Calu3 (cell line): ENCODE measurements at regions not wholly inside any gene's neighbourhood (a gene's known extent, or its start where the extent isn't known, plus 50 kb on each side); places are given as distances from the start of the nearest gene placed in this dataset.

Experiments
- BruUV-seq: library from RNA; stranded (reverse); fragments of 400-500 nt; replicated peaks from 2 replicates; lab custom pipeline; 2021; lab: Mats Ljungman, UMichigan
- CTCF ChIA-PET: fragments of 300-600 bp; sonication (Branson Sonifier 250); formaldehyde crosslinking; loops from one replicate; lab custom pipeline; 2022; ENCODE audit warnings: antibody characterized with exemption; lab: Charles Lee
- DNase-seq: peaks from one replicate; pipeline ENCODE4 v3.0.0; 2022
- H3K27ac Mint-ChIP-seq: one replicate; pipeline ENCODE4 v1.8.0; 2022; ENCODE audit warnings: mixed read lengths; ENCODE audit not compliant: unreplicated experiment
- H3K27me3 Mint-ChIP-seq: one replicate; pipeline ENCODE4 v1.8.0; 2022; ENCODE audit warnings: mixed read lengths; ENCODE audit not compliant: unreplicated experiment
- H3K36me3 Mint-ChIP-seq: one replicate; pipeline ENCODE4 v1.8.0; 2022; ENCODE audit warnings: mild to moderate bottlenecking, moderate library complexity, mixed read lengths; ENCODE audit not compliant: insufficient read depth, unreplicated experiment
- H3K4me1 Mint-ChIP-seq: one replicate; pipeline ENCODE4 v1.8.0; 2022; ENCODE audit warnings: mild to moderate bottlenecking, low read depth, mixed read lengths; ENCODE audit not compliant: unreplicated experiment
- H3K4me3 Mint-ChIP-seq: one replicate; pipeline ENCODE4 v1.8.0; 2022; ENCODE audit warnings: mild to moderate bottlenecking, low read depth, moderate library complexity, mixed read lengths; ENCODE audit not compliant: unreplicated experiment
- H3K9me3 Mint-ChIP-seq: one replicate; pipeline ENCODE4 v1.8.0; 2022; ENCODE audit warnings: low read depth, mixed read lengths; ENCODE audit not compliant: unreplicated experiment
- intact Hi-C: fragments of 100-400 bp; cut with micrococcal nuclease; formaldehyde crosslinking; loops from one replicate; pipeline ENCODE4 v1.10.0; 2022; ENCODE audit not compliant: unreplicated experiment
- TF ChIP-seq, protein P1 (sequence below): fragments of 200-600 bp; IDR thresholded peaks from one replicate; pipeline ENCODE4 v1.8.0; 2022; ENCODE audit warnings: antibody characterized with exemption; ENCODE audit not compliant: unreplicated experiment

DNA sequence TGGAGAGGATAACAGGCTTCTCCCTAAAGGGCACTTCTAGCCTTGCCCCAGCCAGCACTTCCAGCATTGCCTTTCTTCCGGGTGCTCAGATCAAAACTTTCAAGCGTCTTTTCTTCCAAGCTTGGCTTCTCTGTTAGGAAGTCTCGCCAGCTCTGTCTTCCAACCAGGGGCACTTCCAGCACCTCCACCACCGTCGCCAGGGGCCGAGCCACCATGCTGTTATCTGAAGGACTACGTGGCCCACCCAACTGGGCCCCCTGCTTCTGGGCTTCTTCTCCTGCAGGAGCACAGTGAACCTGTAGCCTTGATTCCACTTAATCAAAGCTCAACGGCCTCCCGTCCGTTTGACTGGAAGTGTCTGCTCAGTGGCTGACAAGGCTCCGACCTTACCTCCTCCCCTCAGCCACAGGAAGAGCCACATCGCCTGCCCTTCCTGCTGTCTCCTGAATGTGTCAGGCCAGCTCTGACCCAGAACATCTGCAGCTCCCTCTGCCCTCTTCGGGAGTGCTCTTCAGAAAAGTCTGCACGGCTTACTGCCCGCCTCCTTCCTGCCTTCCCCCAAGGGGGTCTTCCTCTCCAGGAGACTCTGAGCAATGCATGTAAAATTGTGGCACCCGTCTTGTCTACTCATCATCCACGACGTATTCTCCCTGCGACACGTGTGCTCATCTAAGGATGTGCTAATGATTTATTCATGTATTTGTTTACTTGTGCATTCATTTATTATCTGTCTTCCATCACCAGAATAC is 527.0 kb downstream of the CDH26 start:
- intact Hi-C loops = no loop called here
- Mint-ChIP-seq H3K27ac (no peak overlapping the region), H3K27me3 (no peaks in the 10 kb centered on the region), H3K36me3 (no peaks in the 10 kb centered on the region), H3K9me3 (peaks cover 11% of the 10 kb centered on the region), H3K4me3 (no peak overlapping the region), H3K4me1 (no peaks in the 10 kb centered on the region)
- no TSS peak for BruUV-seq
- TF ChIP-seq, protein P1, sequence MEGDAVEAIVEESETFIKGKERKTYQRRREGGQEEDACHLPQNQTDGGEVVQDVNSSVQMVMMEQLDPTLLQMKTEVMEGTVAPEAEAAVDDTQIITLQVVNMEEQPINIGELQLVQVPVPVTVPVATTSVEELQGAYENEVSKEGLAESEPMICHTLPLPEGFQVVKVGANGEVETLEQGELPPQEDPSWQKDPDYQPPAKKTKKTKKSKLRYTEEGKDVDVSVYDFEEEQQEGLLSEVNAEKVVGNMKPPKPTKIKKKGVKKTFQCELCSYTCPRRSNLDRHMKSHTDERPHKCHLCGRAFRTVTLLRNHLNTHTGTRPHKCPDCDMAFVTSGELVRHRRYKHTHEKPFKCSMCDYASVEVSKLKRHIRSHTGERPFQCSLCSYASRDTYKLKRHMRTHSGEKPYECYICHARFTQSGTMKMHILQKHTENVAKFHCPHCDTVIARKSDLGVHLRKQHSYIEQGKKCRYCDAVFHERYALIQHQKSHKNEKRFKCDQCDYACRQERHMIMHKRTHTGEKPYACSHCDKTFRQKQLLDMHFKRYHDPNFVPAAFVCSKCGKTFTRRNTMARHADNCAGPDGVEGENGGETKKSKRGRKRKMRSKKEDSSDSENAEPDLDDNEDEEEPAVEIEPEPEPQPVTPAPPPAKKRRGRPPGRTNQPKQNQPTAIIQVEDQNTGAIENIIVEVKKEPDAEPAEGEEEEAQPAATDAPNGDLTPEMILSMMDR = no peak
- CTCF ChIA-PET = no interaction called here
- no peak for DNase-seq

DNA sequence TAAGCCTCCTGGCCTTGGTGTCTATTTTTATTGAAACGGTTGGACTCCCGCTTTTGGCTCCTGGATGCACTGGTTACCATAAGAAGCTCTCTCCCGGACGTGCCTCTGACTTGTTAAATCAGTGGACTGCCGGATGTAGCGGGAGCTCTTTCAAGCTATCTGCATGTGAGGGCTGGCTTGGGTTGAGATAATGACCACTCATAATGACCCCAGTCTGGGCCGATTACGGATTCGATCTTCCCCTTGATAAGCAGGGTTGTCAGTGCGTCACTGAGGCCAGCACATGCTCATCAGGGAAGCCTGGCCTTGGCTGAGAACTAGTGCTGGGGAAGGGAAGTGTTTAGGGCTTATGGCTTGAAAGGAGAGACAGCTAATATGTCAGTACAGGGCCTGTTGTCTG is 528.1 kb downstream of the CDH26 start:
- CTCF ChIA-PET = no interaction called here
- H3K27ac Mint-ChIP-seq = no peak overlapping the region
- H3K9me3 Mint-ChIP-seq = peaks cover 11% of the 10 kb centered on the region
- no peaks in the 10 kb centered on the region for H3K4me1 Mint-ChIP-seq
- intact Hi-C loops = no loop called here
- H3K27me3 Mint-ChIP-seq = no peaks in the 10 kb centered on the region
- H3K4me3 Mint-ChIP-seq = no peak overlapping the region
- DNase-seq = no peak
- TF ChIP-seq, protein P1 = no peak
- no TSS peak for BruUV-seq
- no peaks in the 10 kb centered on the region for H3K36me3 Mint-ChIP-seq

DNA sequence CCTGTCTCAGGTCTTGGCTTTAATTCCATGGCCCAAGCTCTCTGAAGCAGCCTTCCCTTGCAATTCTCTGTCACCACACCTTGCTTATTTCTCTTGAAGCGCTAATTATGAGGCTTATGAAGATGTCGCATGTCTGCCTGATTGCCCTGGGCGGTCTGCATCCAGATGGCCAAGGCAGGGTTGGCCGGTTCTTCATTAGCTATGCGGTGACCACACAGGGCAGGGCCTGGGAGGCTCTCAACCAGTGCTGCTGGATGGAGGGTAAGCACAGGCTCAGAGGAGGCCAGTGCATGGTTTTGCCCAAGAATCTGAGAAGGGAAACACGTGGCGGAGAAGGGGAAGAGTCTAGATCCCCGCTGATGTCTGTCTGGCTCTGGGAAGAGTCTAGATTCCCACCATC is 528.7 kb downstream of the CDH26 start:
- Mint-ChIP-seq H3K4me3 (no peak overlapping the region), H3K27me3 (no peaks in the 10 kb centered on the region), H3K36me3 (no peaks in the 10 kb centered on the region), H3K4me1 (no peaks in the 10 kb centered on the region), H3K9me3 (peaks cover 11% of the 10 kb centered on the region), H3K27ac (no peak overlapping the region)
- DNase-seq = no peak
- CTCF ChIA-PET = no interaction called here
- intact Hi-C loops = no loop called here
- TF ChIP-seq, protein P1 = no peak
- no TSS peak for BruUV-seq

DNA sequence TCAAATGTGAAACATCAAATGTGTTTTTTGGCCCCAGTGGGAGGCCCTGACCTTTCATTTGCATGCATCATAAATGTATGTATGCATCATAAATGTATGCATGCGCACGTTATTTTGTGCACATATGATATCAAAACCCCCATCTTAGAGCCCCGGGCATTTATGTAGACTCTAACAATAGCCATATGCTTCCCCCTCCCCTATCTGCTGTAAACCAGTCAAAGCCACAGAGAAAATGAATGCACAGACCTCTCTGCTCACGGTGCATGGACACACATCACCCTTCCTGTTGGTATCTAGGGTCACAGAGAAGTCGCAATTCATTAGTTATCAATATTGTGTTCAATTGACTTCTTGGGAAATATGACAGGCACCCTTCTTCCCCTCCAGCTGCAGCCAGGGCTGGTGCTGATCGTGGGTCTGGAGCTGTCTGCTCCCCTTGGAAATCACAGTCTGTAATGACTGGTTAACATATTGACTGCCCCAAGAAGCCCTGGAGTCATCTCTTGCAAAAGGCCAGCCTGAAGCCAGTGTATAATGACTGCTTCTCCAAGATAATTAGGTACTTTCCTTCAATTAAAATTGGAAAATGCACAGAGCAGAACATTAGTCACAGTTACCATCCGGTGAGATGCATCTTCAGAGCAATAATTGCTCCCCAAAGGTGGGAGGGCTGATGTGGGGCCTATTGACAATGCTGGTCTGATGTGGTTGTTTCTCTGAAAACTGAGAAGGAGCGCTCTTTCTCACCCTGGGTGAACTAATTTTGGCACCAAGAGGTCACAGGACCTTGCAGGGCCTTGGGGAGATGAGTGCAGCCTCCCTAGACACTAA is 532.2 kb downstream of the CDH26 start:
- intact Hi-C loops = no loop called here
- H3K27ac Mint-ChIP-seq = no peak overlapping the region

More for the DNA sequence above, 532.2 kb downstream of the CDH26 start:
- CTCF ChIA-PET = no interaction called here
- Mint-ChIP-seq H3K4me3 (no peak overlapping the region), H3K4me1 (no peaks in the 10 kb centered on the region), H3K36me3 (no peaks in the 10 kb centered on the region), H3K9me3 (peaks cover 8% of the 10 kb centered on the region), H3K27me3 (no peaks in the 10 kb centered on the region)
- DNase-seq = no peak
- TF ChIP-seq, protein P1 = no peak
- no TSS peak for BruUV-seq
